ENCODE measurements at regions not wholly inside any gene's neighbourhood (a gene's known extent, or its start where the extent isn't known, plus 50 kb on each side); places are given as distances from the start of the nearest gene placed in this dataset.

- Histone ChIP-seq H3K27me3 (replicated peaks in 1 of 4; ENCODE audit: control insufficient read depth in 3 of 4, extremely low read depth in 1 of 4, insufficient read depth in 3 of 4, low read length in 3 of 4) (no peaks in the 10 kb centered on the region), H3K4ac (replicated peaks; ENCODE audit: insufficient read length, low read depth, low read length) (no peak overlapping the region), H3K23me2 (ENCODE audit: low read depth, low read length) (no peaks in the 10 kb centered on the region), H4K20me1 (replicated peaks in 1 of 2; ENCODE audit: control insufficient read depth in 1 of 2, insufficient read depth in 2 of 2, low read length in 2 of 2) (no peaks in the 10 kb centered on the region), H3K14ac (ENCODE audit: insufficient read length) (no peak overlapping the region), H3K79me1 (ENCODE audit: low read depth, low read length) (no peaks in the 10 kb centered on the region), H2BK15ac (ENCODE audit: low read length) (no peak overlapping the region), H3K4me2 (ENCODE audit: insufficient read depth in 1 of 2, low read depth in 2 of 2, low read length in 2 of 2) (no peak overlapping the region), H2AK5ac (ENCODE audit: low read depth, low read length) (no peak overlapping the region), H3K4me3 (ENCODE audit: extremely low read depth in 1 of 4, insufficient read depth in 2 of 4, low read depth in 3 of 4, low read length in 4 of 4) (no peak overlapping the region), H3K4me1 (replicated peaks in 1 of 4; ENCODE audit: control insufficient read depth in 3 of 4, insufficient read depth in 4 of 4, low read length in 3 of 4) (no peaks in the 10 kb centered on the region), H4K5ac (ENCODE audit: insufficient read length, low read depth, low read length) (no peak overlapping the region), H3K9me3 (ENCODE audit: insufficient read depth in 2 of 2, low read depth in 1 of 2, low read length in 1 of 2) (no peaks in the 10 kb centered on the region), H3K79me2 (ENCODE audit: control insufficient read depth in 1 of 2, insufficient read depth in 2 of 2, low read length in 2 of 2) (no peaks in the 10 kb centered on the region), H3K18ac (ENCODE audit: extremely low read depth, low read length) (no peak overlapping the region), H2AFZ (ENCODE audit: low read length) (no peak overlapping the region), H4K91ac (replicated peaks; ENCODE audit: insufficient read length, low read length) (no peak overlapping the region), H4K8ac (ENCODE audit: extremely low read depth, insufficient read depth, low read length) (no peak overlapping the region), H3K23ac (ENCODE audit: insufficient read length) (no peak overlapping the region), H3K9ac (replicated peaks in 1 of 4; ENCODE audit: extremely low read depth in 1 of 4, low read depth in 3 of 4, low read length in 3 of 4) (no peak overlapping the region), H3K56ac (replicated peaks; ENCODE audit: insufficient read length, low read depth, low read length) (no peak overlapping the region), H3K36me3 (ENCODE audit: control insufficient read depth in 2 of 4, insufficient read depth in 4 of 4, low read length in 3 of 4) (no peaks in the 10 kb centered on the region), H2BK120ac (replicated peaks; ENCODE audit: low read depth, low read length) (no peak overlapping the region), H2BK5ac (ENCODE audit: low read depth, low read length) (no peak overlapping the region), H2BK12ac (ENCODE audit: low read depth, low read length) (no peak overlapping the region), H2BK20ac (ENCODE audit: low read length) (no peak overlapping the region), H3K27ac (ENCODE audit: low read depth, low read length) (no peak overlapping the region)
- POLR2A ChIA-PET (ENCODE audit: partially characterized antibody), result interaction anchor here (0.8 kb wide), 1 partner anchor 78 kb away, joined by 3 read pairs; no protein-coding TSS in a partner anchor
- WGBS, 2 experiments (ENCODE audit: extremely low coverage in 1 of 2, insufficient coverage in 1 of 2, insufficient read length in 1 of 2, insufficient replicate concordance in 2 of 2, low coverage in 1 of 2, low lambda C conversion rate in 2 of 2, missing lambda C conversion rate in 1 of 2), result 85% methylated on average over 5 of the region's 5 CpGs; no CpG with 5 or more reads in 1 of the 2 experiments
- DNase-seq (ENCODE audit: low read depth in 1 of 2, low spot score in 2 of 2), result no peak
- CTCF ChIA-PET (ENCODE audit: partially characterized antibody), result interaction anchor here (0.9 to 3.2 kb wide), 9 partner anchors 8 to 147 kb away, joined by 3 to 7 read pairs (median 4); no protein-coding TSS in a partner anchor
- FAIRE-seq, result no peak
These were observed 76.9 kb upstream of the LANCL2 start for GRCh38 chr7:55288070-55288824.

Data from H1 (cell line).